MM.1S (cell line): ENCODE measurements at regions not wholly inside any gene's neighbourhood (a gene's known extent, or its start where the extent isn't known, plus 50 kb on each side); places are given as distances from the start of the nearest gene placed in this dataset.

ENCODE experiments used
- EZH2 ChIP-seq: fragments of 300-600 bp; sonication (generic); optimal IDR thresholded peaks from 2 replicates; pipeline ENCODE3; 2017; ENCODE audit warnings: low read depth, mild to moderate bottlenecking, antibody characterized with exemption, low read length, mixed read lengths
- EZH2phosphoT487 ChIP-seq: fragments of 300-600 bp; sonication (generic); IDR thresholded peaks from 2 replicates; pipeline ENCODE4 v1.6.1; 2018; ENCODE audit warnings: antibody characterized with exemption, low read length
- TF ChIP-seq, protein P1 (sequence below): fragments of 300-600 bp; sonication (generic); IDR thresholded peaks from 2 replicates; pipeline ENCODE4 v1.5.1; 2016; ENCODE audit warnings: antibody characterized with exemption, low read length, mixed read lengths

DNA sequence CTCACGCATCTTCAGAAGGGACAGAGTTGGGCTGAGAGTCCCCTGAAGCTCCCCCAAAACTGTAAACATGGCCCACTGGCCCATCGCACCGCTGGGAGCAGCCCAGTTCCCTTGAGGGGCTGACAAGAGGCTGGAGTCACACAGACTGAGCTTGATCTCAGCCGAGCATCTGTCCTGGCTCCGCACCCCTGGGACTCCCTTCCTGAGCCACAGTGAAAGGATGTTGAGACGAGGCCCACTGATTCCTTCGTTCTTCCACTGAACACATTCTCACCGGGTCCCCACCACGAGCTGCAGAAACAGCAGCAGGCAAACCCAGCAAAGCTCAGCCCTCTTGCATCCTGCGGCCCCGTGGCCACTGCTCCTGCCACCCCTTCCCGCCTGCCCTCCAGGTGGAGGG, 145.9 kb upstream of the CIBAR2 start:
- TF ChIP-seq, protein P1, sequence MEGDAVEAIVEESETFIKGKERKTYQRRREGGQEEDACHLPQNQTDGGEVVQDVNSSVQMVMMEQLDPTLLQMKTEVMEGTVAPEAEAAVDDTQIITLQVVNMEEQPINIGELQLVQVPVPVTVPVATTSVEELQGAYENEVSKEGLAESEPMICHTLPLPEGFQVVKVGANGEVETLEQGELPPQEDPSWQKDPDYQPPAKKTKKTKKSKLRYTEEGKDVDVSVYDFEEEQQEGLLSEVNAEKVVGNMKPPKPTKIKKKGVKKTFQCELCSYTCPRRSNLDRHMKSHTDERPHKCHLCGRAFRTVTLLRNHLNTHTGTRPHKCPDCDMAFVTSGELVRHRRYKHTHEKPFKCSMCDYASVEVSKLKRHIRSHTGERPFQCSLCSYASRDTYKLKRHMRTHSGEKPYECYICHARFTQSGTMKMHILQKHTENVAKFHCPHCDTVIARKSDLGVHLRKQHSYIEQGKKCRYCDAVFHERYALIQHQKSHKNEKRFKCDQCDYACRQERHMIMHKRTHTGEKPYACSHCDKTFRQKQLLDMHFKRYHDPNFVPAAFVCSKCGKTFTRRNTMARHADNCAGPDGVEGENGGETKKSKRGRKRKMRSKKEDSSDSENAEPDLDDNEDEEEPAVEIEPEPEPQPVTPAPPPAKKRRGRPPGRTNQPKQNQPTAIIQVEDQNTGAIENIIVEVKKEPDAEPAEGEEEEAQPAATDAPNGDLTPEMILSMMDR = no peak
- TF ChIP-seq EZH2 = no peak
- TF ChIP-seq EZH2phosphoT487 = no peak
